HG03103 (cell line): ENCODE measurements at regions not wholly inside any gene's neighbourhood (a gene's known extent, or its start where the extent isn't known, plus 50 kb on each side); places are given as distances from the start of the nearest gene placed in this dataset.

ENCODE experiments used
- ATAC-seq: cut with Tn5 transposase; IDR thresholded peaks from one replicate; pipeline ENCODE4 v1.9.1; 2021; ENCODE audit warnings: low read depth; ENCODE audit not compliant: unreplicated experiment

DNA sequence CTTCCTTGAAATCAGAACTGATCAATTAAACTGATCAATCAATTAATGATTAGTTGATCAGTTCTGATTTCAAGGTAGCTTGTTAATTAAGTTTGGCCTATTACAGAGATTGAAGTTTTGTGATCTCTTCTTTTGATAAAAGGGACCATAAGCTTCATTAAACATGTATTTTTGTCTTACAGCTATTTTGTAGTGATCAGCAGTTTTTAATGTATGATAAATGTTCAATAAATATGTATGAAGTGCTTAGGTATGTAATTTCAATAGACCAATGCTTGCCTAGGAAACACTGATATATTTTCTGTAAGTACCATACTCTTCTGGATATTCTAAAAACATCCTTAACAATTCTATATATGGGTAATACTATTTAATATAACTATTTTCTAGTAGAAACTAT, 569.6 kb downstream of the BRINP3 start:
- no peak for ATAC-seq

DNA sequence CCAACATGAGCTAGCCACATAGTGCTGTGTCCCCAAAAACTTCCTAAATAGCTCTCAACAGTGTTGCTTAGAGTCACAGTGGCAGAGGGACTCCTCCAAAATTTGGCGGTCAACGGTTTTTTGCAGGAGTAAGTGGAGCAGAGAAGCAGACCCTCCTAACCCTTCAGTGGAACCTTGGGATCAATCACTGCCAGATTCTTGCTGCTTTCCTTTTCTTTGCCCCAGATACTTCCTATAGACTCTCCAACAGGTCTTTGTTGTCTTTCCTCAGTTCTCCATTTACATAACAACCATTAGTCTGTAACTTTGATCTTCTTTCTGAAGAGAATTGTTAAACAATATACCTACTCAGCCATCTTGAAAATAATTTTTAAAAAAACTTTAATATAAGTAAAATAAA, 556.1 kb downstream of the BRINP3 start:
- ATAC-seq = no peak

DNA sequence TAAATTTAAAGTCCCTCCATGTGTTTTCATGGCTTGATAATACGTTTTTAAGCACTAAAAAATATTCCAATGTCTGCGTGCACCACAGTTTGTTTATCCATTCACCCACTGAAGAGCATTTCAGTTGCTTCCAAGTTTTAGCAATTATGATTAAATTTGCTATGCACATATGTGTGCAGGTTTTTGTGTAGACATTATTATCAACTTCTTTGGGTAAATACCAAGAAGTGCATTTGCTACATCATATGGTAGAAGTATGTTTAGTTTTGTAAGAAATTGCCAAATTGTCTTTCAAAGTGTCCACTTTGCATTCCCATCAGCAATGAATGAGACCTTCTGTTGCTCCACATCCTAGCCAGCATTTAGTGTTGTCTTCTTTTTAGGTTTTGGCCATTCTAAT, 550.0 kb downstream of the BRINP3 start:
- no peak for ATAC-seq

DNA sequence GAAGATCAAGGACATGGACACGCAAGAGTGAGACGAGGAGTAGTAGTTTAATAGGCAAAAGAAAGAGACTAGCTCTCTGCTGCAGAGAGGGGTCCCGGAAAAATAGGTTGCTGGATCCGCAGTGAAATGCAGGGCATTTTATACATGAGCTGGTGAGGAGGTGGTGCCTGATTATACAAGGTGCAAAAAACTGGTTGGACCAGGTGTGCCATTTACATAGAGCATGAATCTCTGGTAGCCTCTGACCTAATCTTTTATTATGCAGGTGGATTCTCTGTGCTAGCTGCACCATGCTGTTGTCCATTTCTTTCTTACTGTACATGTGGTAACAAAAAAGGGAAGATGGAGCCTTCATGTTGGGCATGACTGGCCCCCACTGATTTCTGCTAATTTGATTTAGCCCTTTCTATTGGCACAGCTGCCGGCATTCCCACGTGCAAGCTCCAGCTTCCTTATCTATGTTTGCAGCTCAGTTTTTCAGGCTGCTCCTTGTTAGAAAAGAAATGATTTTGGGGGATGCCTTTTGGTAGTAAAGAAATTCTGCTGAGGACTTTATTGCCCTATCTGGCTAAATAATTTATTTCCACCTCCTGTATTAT, 548.1 kb downstream of the BRINP3 start:
- ATAC-seq = no peak

DNA sequence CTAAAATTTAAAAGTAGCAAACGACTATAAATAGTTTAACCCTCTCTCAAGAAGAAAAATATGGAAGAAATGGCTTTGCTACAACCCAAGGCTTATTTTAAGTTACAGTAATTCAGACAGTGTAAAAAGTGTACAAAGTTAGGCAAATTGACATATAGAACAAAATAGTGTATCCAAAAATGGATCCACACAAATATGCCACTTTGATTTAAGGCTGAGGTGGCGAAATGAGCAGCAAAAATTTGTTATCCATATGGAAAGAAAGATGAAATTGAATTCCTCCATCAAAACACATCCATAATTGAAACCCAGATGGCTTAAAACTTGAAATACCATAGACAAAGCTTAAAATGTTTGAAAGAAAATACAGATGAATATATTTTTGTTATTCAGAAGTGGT, 540.8 kb downstream of the BRINP3 start:
- no peak for ATAC-seq

DNA sequence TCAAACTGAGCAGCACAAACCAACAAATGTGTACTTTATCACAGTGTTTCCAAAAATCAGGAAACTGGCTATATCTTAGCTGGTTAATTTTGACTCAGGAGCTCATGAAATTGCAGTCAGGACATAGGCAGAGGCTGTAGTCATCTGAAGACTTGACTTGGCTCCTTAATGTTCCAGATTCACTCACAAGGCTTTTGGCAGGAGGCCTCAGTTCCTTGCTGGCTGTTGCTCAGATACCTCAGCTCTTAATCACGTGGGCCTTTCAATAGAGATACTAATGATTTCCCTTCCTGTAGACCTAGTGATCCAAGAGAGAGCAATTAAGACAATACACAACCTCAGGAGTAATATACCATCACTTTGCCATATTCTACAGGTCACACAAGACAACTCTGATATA, 537.7 kb downstream of the BRINP3 start:
- no peak for ATAC-seq

DNA sequence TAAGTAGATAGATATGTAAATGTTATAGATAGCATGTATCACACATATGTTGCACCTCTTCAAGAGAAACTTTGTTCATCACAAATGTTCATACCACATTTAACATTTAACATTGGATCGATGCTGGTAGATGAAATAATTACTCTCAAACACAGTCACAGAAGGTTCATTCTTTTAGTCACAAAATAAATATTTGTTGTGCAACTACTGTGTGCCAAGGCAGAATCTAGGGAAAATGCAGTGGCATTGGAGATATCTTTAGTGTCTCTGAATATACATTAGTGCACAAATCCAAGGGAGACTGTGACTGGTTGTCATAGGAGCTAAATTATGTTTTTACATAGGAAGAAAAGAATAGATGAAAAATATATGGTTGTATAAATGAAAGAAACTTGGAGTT, 535.7 kb downstream of the BRINP3 start:
- ATAC-seq = no peak

DNA sequence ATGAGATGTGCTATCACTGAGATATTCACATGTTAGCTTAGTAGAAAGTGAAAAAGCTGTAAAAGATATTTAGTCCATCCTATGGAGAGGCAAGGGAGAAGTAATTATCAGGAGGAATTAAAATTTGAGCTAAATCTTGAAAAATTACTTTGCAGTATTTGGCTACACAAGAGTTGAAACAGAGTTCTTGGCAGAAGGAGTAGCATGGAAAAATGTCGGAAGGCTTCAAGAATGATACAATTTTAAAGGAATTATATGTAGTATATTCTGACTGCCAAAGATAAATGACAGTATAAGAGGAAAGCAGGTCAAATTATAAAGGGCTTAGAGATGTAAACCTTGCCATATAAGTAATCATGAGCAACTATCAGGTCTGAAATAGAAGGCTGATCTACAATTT, 518.9 kb downstream of the BRINP3 start:
- ATAC-seq = no peak

DNA sequence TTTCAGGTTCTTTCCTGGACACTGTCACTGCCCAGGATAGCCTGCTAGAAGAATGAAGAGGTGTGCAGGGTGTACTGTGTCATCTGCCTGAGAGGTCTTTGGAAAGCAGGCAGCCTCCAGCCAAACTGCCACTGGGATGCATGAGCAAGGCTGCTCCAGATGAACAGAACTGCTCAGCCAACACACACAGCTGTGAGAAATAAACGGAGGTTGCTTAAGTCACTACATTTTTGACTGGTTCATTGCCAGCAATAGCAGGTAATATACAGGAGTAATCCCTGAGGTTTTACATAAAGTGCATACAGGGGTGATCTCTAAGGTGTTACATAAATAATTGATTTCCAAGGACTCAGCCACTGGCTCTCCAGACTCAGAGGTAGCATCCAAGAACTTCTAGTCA, 516.9 kb downstream of the BRINP3 start:
- ATAC-seq = no peak

DNA sequence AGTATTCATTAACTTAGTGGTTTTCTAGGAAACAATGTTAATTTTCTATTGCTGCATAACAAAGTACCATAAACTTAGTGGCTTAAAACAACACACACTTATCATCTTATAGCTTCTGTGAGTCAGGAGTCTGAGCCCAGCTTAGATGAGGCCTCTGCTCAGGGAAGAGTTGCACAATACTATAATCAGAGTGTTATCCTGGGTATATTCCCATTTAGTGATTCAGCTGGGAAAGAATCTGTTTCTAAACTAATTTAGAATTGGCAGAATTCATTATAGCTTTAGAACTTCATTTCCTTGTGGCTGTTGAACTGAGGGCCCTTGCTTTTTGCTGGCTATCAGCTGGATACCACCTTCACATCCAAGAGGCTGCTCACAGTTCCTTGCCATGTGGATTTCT, 515.5 kb downstream of the BRINP3 start:
- ATAC-seq = no peak

DNA sequence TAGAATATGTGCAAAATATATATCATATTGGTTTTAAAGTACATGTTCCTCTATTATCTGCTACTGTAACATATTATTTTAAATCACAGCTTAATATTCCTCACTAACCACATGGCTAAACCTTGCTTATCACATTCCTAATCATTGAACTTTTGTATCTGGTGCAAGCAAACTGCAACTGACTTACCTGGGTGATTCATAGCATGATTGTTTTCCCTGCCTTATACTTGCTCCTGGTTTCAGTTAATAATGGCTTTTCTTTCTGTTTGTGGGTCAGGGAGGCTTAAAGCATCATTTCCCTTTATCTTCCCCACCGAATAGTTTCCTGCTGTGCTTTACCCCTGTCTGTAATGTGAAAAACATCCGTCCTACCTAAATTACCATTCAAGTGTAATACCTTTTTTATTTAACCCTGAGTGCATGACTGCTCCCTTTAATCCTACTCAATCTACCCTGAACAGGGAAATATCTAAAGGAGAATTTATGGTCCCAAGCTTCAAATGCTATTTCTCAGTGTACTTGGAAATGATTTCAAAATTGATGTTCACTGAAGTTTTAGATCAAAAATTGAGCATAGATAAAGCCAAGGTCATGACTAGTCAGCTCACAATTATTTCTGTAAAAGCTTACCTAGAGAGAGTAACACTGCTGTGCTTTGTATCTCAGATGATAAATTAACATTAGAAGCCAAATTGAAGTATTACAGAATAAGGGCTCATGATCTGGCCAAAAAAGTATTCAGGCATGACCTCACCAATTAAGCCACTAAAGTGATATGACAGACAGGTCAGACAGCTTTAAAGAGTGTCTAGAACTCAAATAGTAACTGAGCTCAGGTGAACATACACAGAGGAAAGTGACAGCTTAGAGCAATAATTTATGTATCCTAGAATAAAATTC, 507.1 kb downstream of the BRINP3 start:
- no peak for ATAC-seq

DNA sequence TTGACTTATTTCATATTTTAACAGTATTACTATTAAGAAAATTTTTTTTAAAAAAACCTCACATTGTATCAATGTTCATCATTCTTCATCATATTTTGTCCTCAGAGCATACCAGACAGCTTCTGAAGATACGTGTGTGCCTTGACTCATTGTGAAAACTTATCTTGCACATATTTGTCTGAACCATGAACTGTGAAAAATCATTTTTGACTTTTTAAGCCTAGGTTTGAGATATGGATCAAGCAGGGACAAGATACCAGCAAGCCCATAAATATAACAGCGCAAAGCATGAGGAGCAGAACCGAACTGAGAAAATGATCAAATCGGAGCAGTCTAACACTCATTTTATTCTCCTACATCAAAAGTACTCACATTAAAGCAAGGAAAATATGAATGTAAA, 506.0 kb downstream of the BRINP3 start:
- ATAC-seq = no peak

DNA sequence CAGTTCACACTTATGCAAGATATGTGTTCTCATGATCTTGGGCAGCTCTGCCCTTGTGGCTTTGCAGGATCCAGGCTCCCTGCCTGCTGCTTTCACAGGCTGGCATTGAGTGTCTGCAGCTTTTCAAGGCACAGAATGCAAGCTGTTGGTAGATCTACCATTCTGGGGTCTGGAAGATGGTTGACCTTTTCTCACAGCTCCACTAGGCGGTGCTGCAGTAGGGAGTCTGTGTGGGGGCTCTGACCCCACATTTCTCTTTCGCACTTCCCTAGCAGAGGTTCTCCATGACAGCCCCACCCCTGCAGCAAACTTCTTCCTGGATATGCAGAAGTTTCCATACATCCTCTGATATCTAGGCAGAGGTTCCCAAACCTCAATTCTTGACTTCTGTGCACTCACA, 500.5 kb downstream of the BRINP3 start:
- no peak for ATAC-seq

DNA sequence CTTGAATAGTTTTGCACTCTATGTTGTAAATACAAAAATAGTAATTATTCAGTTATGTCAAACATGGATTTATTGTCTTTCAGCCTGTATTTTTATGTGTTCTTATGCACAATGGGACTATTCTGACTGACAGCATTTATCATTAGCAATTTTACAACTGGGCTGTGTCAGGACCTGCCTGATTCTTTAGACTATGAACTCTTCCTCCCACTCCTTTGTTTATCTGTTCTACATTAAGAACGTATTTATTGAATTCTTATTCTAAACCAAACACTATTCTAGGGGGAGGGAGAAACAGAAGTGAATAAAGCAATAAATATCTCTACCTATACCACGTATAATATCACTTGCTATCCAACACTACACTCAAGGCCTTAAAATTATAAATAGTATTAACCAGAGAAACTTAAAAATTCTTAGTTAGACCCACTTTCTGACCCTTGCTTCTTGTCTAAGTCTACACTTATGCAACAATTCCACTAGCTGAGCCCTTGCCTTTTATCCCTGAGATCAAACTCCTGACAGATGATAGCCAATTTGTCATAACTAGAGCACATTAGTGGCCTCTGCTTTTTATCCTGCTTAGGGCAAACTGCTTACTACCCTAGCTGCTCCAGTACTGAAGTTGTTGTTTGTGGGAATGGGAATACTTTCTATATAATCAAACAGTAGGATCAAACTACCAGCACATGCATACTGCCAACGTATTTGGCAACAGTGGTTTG, 494.3 kb downstream of the BRINP3 start:
- ATAC-seq = no peak

DNA sequence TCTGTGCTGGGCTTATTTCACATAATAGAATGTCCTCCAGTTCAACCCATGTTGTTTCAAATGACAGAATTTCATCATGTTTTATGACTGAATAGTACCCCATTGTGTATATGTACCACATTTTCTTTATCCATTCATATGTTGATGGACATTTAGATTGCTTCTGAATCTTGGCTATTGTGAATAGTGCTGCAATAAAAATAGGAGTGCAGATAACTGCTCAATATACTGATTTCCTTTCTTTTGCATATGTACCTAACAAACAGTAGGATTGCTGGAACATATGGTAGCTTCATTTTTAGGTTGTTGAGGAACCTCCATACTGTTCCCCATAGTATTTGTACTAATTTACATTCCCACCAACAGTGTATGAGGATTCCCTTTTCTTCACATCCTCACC, 491.1 kb downstream of the BRINP3 start:
- no peak for ATAC-seq

DNA sequence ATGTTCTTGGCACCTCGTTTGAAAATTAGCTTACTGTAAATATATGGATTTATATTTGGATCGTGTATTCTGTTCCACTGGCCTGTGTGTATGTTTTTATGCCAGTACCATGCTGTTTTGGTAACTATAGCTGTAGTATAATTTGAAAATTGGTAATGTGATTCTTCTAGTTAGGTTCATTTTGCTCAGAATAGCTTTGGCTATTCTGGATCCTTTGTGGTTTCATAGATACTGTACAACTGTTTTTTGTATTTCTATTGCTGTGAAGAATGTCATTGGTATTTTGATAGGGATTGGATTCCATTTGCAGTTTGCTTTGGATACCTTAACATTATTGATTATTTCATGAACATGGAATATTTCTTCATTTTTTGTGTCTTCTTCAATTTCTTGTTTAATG, 490.2 kb downstream of the BRINP3 start:
- no peak for ATAC-seq

DNA sequence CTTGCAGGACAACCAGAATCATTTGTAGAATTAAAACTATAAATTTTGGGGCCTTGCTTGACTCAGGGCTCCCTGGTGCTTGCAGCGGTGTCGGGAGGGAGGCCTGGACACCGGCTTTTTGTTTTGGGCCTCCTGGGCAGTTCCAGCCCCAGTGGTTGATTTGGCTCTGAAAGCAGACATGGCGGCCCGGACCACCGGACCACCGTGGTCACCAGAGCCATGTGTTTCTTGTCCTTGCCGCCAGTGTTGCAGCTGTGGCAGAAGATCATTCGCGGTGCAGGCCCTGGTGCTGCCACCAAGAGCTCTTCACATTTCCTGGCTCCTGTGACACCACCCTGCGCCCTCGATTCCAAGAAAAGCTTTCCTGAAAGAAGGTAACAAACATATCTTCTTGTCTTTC, 484.8 kb downstream of the BRINP3 start:
- no peak for ATAC-seq

DNA sequence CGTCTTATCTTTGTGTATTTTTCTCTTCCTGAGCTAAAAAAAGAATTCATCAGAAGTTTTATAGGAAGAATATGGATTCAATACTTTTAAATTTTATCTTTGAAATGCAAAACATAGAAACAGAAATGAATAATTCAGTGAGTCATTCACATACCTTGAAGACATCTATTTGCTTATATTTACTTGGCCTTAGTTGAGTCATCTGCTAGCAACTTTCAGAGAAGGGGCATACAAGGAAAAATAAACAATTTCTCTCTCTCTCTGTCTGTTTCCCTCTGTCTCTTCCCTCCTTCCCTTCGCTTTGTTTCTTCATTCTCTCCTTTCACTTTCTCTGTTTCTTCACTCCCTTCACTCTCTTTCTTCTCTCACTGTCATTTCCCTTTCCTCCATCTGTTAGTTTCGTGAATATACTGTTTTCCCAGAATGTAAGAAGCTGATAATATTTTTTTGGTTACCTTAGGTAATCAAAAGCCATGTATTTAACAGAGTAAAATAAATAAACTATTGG, 477.2 kb downstream of the BRINP3 start:
- ATAC-seq = no peak

DNA sequence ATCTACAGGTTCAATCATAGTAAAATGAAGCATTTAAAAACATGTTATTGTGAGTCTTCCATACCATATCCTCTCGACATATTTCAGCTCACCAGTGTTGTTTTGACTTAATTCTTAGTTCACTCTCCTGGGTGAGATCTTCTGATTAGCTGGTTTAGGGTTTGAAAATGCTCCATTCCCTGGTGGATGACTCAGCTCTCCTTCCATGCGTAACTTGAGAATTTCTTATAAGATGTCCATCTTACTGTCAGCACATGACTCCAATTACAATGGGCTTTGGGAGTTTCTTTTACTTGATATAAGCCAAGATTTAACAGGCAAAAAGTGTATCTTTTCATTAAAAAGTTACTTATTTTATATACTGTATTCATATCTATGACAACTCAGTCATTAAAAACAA, 476.5 kb downstream of the BRINP3 start:
- ATAC-seq = no peak

DNA sequence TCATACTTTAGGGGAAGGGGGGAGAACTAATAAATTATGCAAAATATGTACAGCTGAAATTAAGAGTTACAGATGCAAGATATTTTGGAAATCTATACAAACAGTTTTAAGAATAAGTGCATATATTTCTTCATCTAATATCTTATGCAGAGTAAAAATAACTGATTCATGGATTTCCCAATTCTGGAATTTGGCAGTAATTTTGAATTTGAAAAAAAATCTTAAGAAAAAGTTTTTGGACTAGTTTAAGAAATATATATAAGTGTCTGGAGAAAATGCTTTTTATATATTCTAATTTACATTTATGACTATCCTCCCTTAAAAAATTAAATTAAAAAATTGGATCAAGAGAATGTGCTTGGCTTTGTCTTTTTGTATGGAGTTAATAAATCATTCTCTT, 474.3 kb downstream of the BRINP3 start:
- no peak for ATAC-seq

DNA sequence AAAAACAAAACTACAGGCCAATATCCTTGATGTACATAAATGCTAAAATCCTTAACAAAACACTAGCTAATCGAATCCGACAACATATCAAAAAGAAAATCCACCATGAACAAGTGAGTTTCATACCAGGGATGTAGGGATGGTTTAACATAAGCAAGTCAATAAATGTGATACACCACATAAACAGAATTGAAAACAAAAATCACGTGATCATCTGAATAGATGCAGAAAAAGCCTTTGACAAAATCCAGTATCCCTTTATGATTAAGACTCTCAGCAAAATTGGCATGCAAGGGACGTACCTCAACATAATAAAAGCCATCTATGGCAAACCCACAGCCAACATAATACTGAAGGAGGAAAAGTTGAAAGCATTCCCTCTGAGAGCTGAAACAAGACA, 466.1 kb downstream of the BRINP3 start:
- ATAC-seq = no peak
